Anterior cingulate cortex (tissue), 58 donors: ENCODE measurements at regions not wholly inside any gene's neighbourhood (a gene's known extent, or its start where the extent isn't known, plus 50 kb on each side); places are given as distances from the start of the nearest gene placed in this dataset.
"Not testable (repeated sequence)": the region's sequence is repeated elsewhere in the genome, so short reads cannot be mapped to it uniquely, and the experiment has no call there.

ENCODE experiments used
- DNase-seq, 58 donors: peaks; one replicate each; lab custom pipeline; 2025; lab: John Stamatoyannopoulos, UW

GRCh38 chr10:29882766-29883165 lies 176.6 kb downstream of the JCAD start:
- no peak for DNase-seq

DNA sequence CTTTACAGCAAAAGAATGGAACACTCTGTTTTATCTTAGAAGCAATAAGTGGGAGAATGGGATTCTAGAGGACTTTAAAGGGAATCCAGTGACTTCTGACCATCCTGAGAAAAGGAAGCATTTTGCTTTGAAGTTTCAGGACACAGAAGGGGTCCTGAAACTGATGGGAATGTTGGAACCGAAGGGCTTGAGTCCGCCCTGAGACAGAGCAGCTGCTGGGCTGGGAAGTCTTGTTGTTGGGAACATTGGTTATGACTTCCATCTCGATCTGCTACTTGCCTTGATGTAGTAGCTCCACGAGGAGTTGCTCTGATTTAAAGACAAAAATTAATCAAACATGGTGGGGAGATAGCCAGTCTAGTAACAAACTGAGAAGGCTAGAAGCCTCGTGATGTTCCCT lies 177.6 kb downstream of the JCAD start:
- DNase-seq: no peak

- no peak for DNase-seq
Measured at GRCh38 chr10:29881336-29881771, 178.0 kb downstream of the JCAD start.

DNA sequence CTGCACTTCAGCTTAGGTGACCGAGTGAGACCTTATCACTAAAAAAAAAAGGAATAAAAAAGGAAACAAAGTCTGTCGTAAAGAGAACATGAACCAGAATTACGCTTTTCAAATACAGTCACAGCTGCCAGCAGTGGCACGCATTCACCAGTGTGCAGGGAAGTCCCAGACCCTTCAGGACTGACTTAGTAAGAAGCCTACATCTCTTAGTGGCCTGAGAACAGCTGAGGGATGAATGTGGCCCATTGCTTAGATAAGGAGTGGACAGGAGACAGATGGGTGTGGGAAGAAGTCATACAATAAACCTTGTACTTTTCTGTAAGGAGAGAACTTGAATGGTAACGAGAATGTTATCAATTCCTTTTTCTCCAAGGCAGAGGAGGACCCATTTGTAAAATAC lies 178.5 kb downstream of the JCAD start:
- DNase-seq: no peak

GRCh38 chr10:29879862-29880261 lies 179.5 kb downstream of the JCAD start:
- DNase-seq: no peak

- DNase-seq: no peak
Measured at GRCh38 chr10:29878492-29878891, 180.9 kb downstream of the JCAD start.

GRCh38 chr10:29877793-29878491 lies 181.4 kb downstream of the JCAD start:
- DNase-seq: peak in 8 of 58 donors; percentile 4 to 30 (median 15)

DNA sequence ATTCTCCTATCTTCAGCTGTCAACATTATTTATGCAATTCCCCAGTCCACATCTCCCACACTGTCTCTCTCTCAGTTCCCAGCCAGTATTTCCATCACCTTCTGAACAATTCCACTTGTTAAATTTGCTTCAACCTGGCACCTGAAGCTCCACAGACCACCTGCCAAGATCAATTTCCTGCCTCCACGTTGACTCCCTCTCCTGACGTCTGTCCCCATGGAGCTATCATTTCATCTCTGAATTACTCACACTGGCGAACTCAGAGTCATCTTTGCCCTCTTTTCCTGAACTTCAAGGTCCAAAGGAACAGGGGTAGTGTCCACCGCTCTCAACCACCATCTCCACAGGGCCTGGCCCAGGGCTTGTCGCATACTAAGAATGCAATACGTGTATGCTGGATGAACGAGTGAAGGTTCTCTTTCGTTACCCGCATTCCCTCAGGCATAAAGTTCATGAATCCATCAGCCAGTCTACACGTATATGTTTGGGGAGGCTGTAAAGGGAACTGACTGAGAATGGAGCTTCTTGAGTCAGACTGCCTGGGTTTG lies 183.3 kb downstream of the JCAD start:
- DNase-seq: no peak

- DNase-seq: no peak
Measured at GRCh38 chr10:29874606-29875269, 184.6 kb downstream of the JCAD start.

DNA sequence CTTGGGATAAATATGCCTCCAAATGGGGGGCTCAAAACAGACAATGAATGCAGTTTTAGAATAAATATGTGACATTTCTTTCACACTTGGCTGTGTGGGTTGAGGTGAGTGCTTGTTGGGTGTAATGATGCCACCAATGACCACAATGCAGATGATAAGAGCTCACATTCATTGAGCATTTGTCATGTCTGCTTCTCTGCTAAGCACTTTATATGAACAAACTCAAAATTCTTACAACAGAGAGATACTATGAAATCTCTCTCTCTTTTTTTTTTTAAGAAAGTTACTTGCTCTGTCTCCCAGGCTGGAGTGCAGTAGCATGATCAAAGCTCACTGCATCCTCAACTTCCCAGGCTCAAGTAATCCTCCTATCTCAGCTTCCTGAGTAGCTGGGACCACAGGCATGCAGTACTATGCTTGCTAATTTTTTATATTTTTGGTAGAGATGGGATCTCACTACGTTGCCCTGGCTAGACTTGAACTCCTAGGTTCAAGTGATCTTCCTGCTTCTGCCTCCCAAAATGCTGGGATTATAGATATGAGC lies 185.4 kb downstream of the JCAD start:
- DNase-seq: no peak

- DNase-seq: no peak
Measured at GRCh38 chr10:29870522-29871044, 188.8 kb downstream of the JCAD start.

- no peak for DNase-seq
Measured at GRCh38 chr10:29869593-29869992, 189.8 kb downstream of the JCAD start.

DNA sequence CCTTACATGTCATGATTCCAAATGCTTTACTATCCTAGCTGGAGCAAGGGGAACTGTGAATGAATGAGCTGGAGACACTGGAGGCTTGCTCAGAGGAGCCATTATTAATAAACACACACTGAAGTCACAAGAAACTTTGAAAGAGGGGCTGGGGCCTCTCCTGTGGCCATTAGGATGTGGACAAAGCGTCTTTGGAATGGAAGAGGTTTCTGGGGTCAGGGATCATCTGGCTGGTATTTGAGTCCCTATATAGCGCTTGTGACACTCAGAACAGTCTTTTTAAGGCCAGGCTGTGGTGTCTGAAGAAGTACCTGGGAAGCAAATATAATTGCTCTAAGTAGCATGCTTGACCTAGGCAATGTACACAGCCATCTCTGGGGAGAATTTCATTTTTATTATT lies 193.0 kb downstream of the JCAD start:
- DNase-seq: no peak

DNA sequence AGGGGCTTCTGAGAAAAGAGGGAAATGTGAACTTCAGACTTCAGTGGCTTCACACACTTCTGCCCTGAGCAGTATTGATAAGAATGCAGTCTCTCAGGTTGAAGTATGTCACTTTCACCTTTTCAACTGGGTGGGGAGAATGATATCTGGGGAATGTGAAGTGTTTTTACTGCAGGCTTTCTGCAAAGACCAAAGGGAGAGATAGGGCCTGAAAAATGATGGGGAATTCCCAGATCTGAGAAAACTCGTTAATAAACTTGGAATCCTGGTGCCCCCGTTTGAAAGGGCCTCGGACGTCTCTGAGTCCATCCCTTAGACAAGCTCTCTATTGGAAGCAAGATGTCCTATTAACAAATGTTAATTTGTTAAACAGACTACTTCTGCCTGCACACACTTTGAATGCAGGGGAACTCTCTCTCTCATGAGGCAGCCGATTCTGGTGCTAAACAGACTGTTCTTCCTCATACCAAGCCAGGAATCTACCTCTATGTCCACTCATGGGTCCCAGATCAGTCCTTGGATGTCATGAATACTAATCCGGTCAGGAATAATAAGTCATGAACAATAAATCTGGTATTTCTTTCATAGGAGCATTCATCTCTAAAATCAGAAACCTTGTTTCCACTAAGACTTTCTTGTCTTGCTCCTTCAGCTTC lies 193.6 kb downstream of the JCAD start:
- DNase-seq: no peak

DNA sequence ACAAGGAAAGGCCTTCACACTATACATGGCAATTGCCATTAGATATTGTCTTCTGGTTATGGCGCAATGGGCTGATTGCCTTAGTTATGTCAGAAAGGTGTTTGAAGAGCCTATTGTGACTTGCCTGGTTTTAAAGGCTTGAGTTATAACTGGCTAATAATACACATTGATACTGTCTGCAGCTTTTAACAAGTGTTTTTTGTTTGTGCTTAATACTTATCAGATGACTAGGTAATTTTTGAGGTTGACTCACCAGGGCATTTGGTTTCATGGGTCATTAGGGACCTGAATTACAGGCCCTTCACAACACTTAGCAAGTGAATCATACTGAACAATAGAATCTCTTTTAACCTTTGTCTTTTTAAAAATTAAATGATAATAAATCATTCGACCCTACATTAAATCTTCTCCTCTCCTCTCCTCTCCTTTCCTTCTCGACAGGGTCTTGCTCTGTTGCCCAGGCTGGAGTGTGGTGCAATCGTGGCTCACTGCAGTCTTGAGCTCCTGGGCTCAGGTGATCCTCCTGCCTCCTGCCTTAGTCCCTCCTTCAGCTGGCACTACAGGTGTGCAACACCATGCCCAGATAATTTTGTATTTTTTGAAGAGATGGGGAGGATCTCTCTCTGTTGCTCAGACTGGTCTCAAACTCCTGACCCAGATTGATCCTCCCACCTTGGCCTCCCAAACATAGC lies 196.3 kb downstream of the JCAD start:
- no peak for DNase-seq

DNA sequence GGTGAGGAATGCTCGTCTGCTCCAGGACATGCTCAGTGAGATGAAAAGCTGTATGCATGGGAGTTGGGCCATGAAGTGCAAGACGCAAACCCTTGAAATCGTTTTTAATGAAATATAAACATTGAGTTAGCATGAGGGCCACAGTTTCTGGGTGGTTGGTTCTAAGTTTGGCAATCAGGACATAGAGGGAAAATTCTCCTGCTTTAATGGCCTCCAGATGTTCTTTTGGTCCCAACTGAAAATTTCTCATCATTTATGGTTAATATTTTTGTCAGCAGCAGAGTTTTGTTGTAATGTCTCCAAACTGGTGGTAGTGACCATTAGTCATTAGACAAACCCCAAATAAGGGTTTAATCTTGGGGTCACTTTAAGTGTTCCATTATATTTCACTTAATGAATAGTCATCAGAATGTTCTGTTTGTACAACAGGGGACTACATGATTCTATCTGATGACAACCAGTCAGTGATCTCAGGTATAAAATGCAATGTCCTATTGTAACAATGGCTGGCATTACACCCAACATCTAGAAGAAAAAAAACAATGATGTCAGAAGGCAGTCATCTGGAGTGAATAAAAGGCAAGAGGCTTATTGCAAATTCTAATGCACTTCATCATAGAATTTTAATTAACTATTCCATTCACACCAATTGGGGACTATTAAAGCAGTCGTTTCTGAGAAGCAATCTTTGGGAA lies 197.4 kb downstream of the JCAD start:
- DNase-seq: no peak

- DNase-seq: not testable (repeated sequence)
Measured at GRCh38 chr10:29861231-29861630, 198.2 kb downstream of the JCAD start.

DNA sequence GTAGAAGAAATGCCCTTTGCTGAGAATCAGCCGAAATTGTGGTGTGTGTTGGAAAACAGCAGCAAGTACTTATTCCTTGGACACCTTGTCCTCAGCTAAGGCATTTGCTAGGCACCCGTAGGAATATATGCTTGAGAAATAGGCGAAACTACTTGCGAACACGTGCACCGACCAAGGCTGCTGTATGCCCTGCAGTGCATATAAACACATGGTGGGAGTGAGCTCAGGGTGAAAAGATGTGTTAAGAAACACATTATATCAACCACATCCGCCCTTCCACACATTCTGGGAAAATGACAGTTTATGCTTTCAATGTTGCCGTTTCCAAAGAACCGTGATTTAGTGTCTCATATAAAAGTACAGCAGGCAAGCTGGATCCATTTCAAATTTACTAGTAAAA lies 199.2 kb downstream of the JCAD start:
- no peak for DNase-seq

- DNase-seq: no peak
Measured at GRCh38 chr10:29859521-29860130, 199.8 kb downstream of the JCAD start.
